ENCODE measurements at regions not wholly inside any gene's neighbourhood (a gene's known extent, or its start where the extent isn't known, plus 50 kb on each side); places are given as distances from the start of the nearest gene placed in this dataset.

GRCh38 chrX:121161501-121161933, 114.1 kb downstream of the GLUD2 start:
- WGBS, 3 donors: 29 to 48% (median 40%) methylated on average over 4 of the region's 4 CpGs
- H3K27me3 ChIP-seq (ENCODE audit: control insufficient read depth in 3 of 3, insufficient read depth in 3 of 3, low read length in 3 of 3): no peaks in the 10 kb centered on the region
- DNase-seq: no peak
- H3K27ac ChIP-seq (ENCODE audit: low read depth in 1 of 3, low read length in 2 of 3): no peak overlapping the region
- no peak overlapping the region for H3K4me3 ChIP-seq (ENCODE audit: low read depth in 1 of 3, low read length in 3 of 3)
- H3K4me1 ChIP-seq (ENCODE audit: control insufficient read depth in 3 of 3, insufficient read depth in 2 of 3, low read depth in 1 of 3, low read length in 2 of 3): no peaks in the 10 kb centered on the region
- no peaks in the 10 kb centered on the region for H3K36me3 ChIP-seq (ENCODE audit: control insufficient read depth in 3 of 3, insufficient read depth in 2 of 3, low read depth in 1 of 3, low read length in 3 of 3)
- FAIRE-seq: no peak
- H3K9me3 ChIP-seq (ENCODE audit: control insufficient read depth in 2 of 2, insufficient read depth in 1 of 2, low read depth in 1 of 2, low read length in 1 of 2): no peaks in the 10 kb centered on the region

GRCh38 chrX:121163443-121163842, 116.0 kb downstream of the GLUD2 start:
- DNase-seq (no peak), FAIRE-seq (no peak)
- Histone ChIP-seq H3K4me3 (ENCODE audit: low read depth in 1 of 3, low read length in 3 of 3) (no peak overlapping the region), H3K27me3 (ENCODE audit: control insufficient read depth in 3 of 3, insufficient read depth in 3 of 3, low read length in 3 of 3) (no peaks in the 10 kb centered on the region), H3K27ac (ENCODE audit: low read depth in 1 of 3, low read length in 2 of 3) (no peak overlapping the region), H3K36me3 (ENCODE audit: control insufficient read depth in 3 of 3, insufficient read depth in 2 of 3, low read depth in 1 of 3, low read length in 3 of 3) (no peaks in the 10 kb centered on the region), H3K9me3 (ENCODE audit: control insufficient read depth in 2 of 2, insufficient read depth in 1 of 2, low read depth in 1 of 2, low read length in 1 of 2) (no peaks in the 10 kb centered on the region), H3K4me1 (ENCODE audit: control insufficient read depth in 3 of 3, insufficient read depth in 2 of 3, low read depth in 1 of 3, low read length in 2 of 3) (no peaks in the 10 kb centered on the region)
- WGBS, 3 donors: 90 to 95% (median 93%) methylated on average over 5 to 6 of the region's 6 CpGs

GRCh38 chrX:121165930-121166359, 118.5 kb downstream of the GLUD2 start:
- Histone ChIP-seq H3K27me3 (ENCODE audit: control insufficient read depth in 3 of 3, insufficient read depth in 3 of 3, low read length in 3 of 3) (no peaks in the 10 kb centered on the region), H3K27ac (ENCODE audit: low read depth in 1 of 3, low read length in 2 of 3) (no peak overlapping the region), H3K36me3 (ENCODE audit: control insufficient read depth in 3 of 3, insufficient read depth in 2 of 3, low read depth in 1 of 3, low read length in 3 of 3) (no peaks in the 10 kb centered on the region), H3K4me3 (ENCODE audit: low read depth in 1 of 3, low read length in 3 of 3) (no peak overlapping the region), H3K9me3 (ENCODE audit: control insufficient read depth in 2 of 2, insufficient read depth in 1 of 2, low read depth in 1 of 2, low read length in 1 of 2) (no peaks in the 10 kb centered on the region), H3K4me1 (ENCODE audit: control insufficient read depth in 3 of 3, insufficient read depth in 2 of 3, low read depth in 1 of 3, low read length in 2 of 3) (no peaks in the 10 kb centered on the region)
- WGBS, 3 donors: 50 to 56% (median 51%) methylated on average over 2 of the region's 2 CpGs
- FAIRE-seq (no peak), DNase-seq (no peak)

- WGBS, 3 donors: 46 to 85% (median 74%) methylated on average over 2 of the region's 2 CpGs
- FAIRE-seq (no peak), DNase-seq (no peak)
- Histone ChIP-seq H3K27me3 (ENCODE audit: control insufficient read depth in 3 of 3, insufficient read depth in 3 of 3, low read length in 3 of 3) (no peaks in the 10 kb centered on the region), H3K27ac (ENCODE audit: low read depth in 1 of 3, low read length in 2 of 3) (no peak overlapping the region), H3K4me3 (ENCODE audit: low read depth in 1 of 3, low read length in 3 of 3) (no peak overlapping the region), H3K9me3 (ENCODE audit: control insufficient read depth in 2 of 2, insufficient read depth in 1 of 2, low read depth in 1 of 2, low read length in 1 of 2) (no peaks in the 10 kb centered on the region), H3K4me1 (ENCODE audit: control insufficient read depth in 3 of 3, insufficient read depth in 2 of 3, low read depth in 1 of 3, low read length in 2 of 3) (no peaks in the 10 kb centered on the region), H3K36me3 (ENCODE audit: control insufficient read depth in 3 of 3, insufficient read depth in 2 of 3, low read depth in 1 of 3, low read length in 3 of 3) (no peaks in the 10 kb centered on the region)
Measured at GRCh38 chrX:121169099-121170035, 122.0 kb downstream of the GLUD2 start.

GRCh38 chrX:121172703-121173102, 125.3 kb downstream of the GLUD2 start:
- FAIRE-seq (no peak), DNase-seq (no peak)
- Histone ChIP-seq H3K27me3 (ENCODE audit: control insufficient read depth in 3 of 3, insufficient read depth in 3 of 3, low read length in 3 of 3) (no peaks in the 10 kb centered on the region), H3K36me3 (ENCODE audit: control insufficient read depth in 3 of 3, insufficient read depth in 2 of 3, low read depth in 1 of 3, low read length in 3 of 3) (no peaks in the 10 kb centered on the region), H3K9me3 (ENCODE audit: control insufficient read depth in 2 of 2, insufficient read depth in 1 of 2, low read depth in 1 of 2, low read length in 1 of 2) (no peaks in the 10 kb centered on the region), H3K4me3 (ENCODE audit: low read depth in 1 of 3, low read length in 3 of 3) (no peak overlapping the region), H3K27ac (ENCODE audit: low read depth in 1 of 3, low read length in 2 of 3) (no peak overlapping the region), H3K4me1 (ENCODE audit: control insufficient read depth in 3 of 3, insufficient read depth in 2 of 3, low read depth in 1 of 3, low read length in 2 of 3) (no peaks in the 10 kb centered on the region)
- WGBS, 3 donors: 80 to 88% (median 80%) methylated on average over 2 of the region's 2 CpGs

- Histone ChIP-seq H3K4me3 (ENCODE audit: low read depth in 1 of 3, low read length in 3 of 3) (no peak overlapping the region), H3K36me3 (ENCODE audit: control insufficient read depth in 3 of 3, insufficient read depth in 2 of 3, low read depth in 1 of 3, low read length in 3 of 3) (no peaks in the 10 kb centered on the region), H3K27ac (ENCODE audit: low read depth in 1 of 3, low read length in 2 of 3) (no peak overlapping the region), H3K27me3 (ENCODE audit: control insufficient read depth in 3 of 3, insufficient read depth in 3 of 3, low read length in 3 of 3) (no peaks in the 10 kb centered on the region), H3K4me1 (ENCODE audit: control insufficient read depth in 3 of 3, insufficient read depth in 2 of 3, low read depth in 1 of 3, low read length in 2 of 3) (no peaks in the 10 kb centered on the region), H3K9me3 (ENCODE audit: control insufficient read depth in 2 of 2, insufficient read depth in 1 of 2, low read depth in 1 of 2, low read length in 1 of 2) (no peaks in the 10 kb centered on the region)
- FAIRE-seq: no peak
- WGBS, 3 donors: 33 to 77% (median 60%) methylated on average over 1 of the region's 1 CpG
- no peak for DNase-seq
Measured at GRCh38 chrX:121179972-121180371, 132.6 kb downstream of the GLUD2 start.

GRCh38 chrX:121191779-121192178, 144.4 kb downstream of the GLUD2 start:
- H3K4me1 ChIP-seq (ENCODE audit: control insufficient read depth in 3 of 3, insufficient read depth in 2 of 3, low read depth in 1 of 3, low read length in 2 of 3): no peaks in the 10 kb centered on the region
- no peak for DNase-seq
- H3K27me3 ChIP-seq (ENCODE audit: control insufficient read depth in 3 of 3, insufficient read depth in 3 of 3, low read length in 3 of 3): no peaks in the 10 kb centered on the region
- H3K27ac ChIP-seq (ENCODE audit: low read depth in 1 of 3, low read length in 2 of 3): no peak overlapping the region
- WGBS, 3 donors: 70 to 84% (median 73%) methylated on average over 10 of the region's 10 CpGs
- H3K4me3 ChIP-seq (ENCODE audit: low read depth in 1 of 3, low read length in 3 of 3): no peak overlapping the region
- no peaks in the 10 kb centered on the region for H3K9me3 ChIP-seq (ENCODE audit: control insufficient read depth in 2 of 2, insufficient read depth in 1 of 2, low read depth in 1 of 2, low read length in 1 of 2)
- H3K36me3 ChIP-seq (ENCODE audit: control insufficient read depth in 3 of 3, insufficient read depth in 2 of 3, low read depth in 1 of 3, low read length in 3 of 3): no peaks in the 10 kb centered on the region
- no peak for FAIRE-seq

- H3K27ac ChIP-seq (ENCODE audit: low read depth in 1 of 3, low read length in 2 of 3): no peak overlapping the region
- DNase-seq (no peak), FAIRE-seq (no peak)
- no peaks in the 10 kb centered on the region for H3K36me3 ChIP-seq (ENCODE audit: control insufficient read depth in 3 of 3, insufficient read depth in 2 of 3, low read depth in 1 of 3, low read length in 3 of 3)
- H3K4me1 ChIP-seq (ENCODE audit: control insufficient read depth in 3 of 3, insufficient read depth in 2 of 3, low read depth in 1 of 3, low read length in 2 of 3): no peaks in the 10 kb centered on the region
- H3K27me3 ChIP-seq (ENCODE audit: control insufficient read depth in 3 of 3, insufficient read depth in 3 of 3, low read length in 3 of 3): no peaks in the 10 kb centered on the region
- H3K9me3 ChIP-seq (ENCODE audit: control insufficient read depth in 2 of 2, insufficient read depth in 1 of 2, low read depth in 1 of 2, low read length in 1 of 2): no peaks in the 10 kb centered on the region
- WGBS, 3 donors: 69 to 92% (median 81%) methylated on average over 2 of the region's 2 CpGs
- no peak overlapping the region for H3K4me3 ChIP-seq (ENCODE audit: low read depth in 1 of 3, low read length in 3 of 3)
Measured at GRCh38 chrX:121195719-121196118, 148.3 kb downstream of the GLUD2 start.
